ENCODE measurements at regions not wholly inside any gene's neighbourhood (a gene's known extent, or its start where the extent isn't known, plus 50 kb on each side); places are given as distances from the start of the nearest gene placed in this dataset.
"Not testable (repeated sequence)": the region's sequence is repeated elsewhere in the genome, so short reads cannot be mapped to it uniquely, and the experiment has no call there.

- Histone ChIP-seq H3K27ac (ENCODE audit: low read depth, low read length) (no peak overlapping the region), H3K79me2 (ENCODE audit: control insufficient read depth, low read length) (no peaks in the 10 kb centered on the region), H3K36me3 (ENCODE audit: control insufficient read depth, low read length) (no peaks in the 10 kb centered on the region), H3F3A (ENCODE audit: control insufficient read depth, insufficient read depth) (no peaks in the 10 kb centered on the region), H4K20me1 (ENCODE audit: control insufficient read depth, insufficient read depth, low read depth, low read length) (no peaks in the 10 kb centered on the region), H3K9me2 (replicated peaks; ENCODE audit: control insufficient read depth, low read length) (no peaks in the 10 kb centered on the region), H3K4me3 (ENCODE audit: low read length) (no peak overlapping the region), H3K27me3 (ENCODE audit: control insufficient read depth, low read length) (no peaks in the 10 kb centered on the region), H3K9me3 (ENCODE audit: control insufficient read depth, insufficient read depth, low read length) (no peaks in the 10 kb centered on the region), H3K4me2 (ENCODE audit: low read length) (no peak overlapping the region), H3K4me1 (ENCODE audit: control insufficient read depth, low read length) (no peaks in the 10 kb centered on the region)
- TF ChIP-seq CTCF (IDR thresholded peaks at IDR 0.05; ENCODE audit: low read depth, low read length, poor library complexity, severe bottlenecking): no peak
- TF ChIP-seq EZH2phosphoT487 (IDR thresholded peaks at IDR 0.05; ENCODE audit: borderline replicate concordance, low read length): no peak
Observed at GRCh38 chr5:6080436-6080835, 297.9 kb downstream of the MED10 start.

- H3K27ac ChIP-seq (ENCODE audit: low read depth, low read length): no peak overlapping the region
- no peaks in the 10 kb centered on the region for H3K36me3 ChIP-seq (ENCODE audit: control insufficient read depth, low read length)
- no peaks in the 10 kb centered on the region for H4K20me1 ChIP-seq (ENCODE audit: control insufficient read depth, insufficient read depth, low read depth, low read length)
- H3K4me1 ChIP-seq (ENCODE audit: control insufficient read depth, low read length): no peaks in the 10 kb centered on the region
- H3K9me2 ChIP-seq (replicated peaks; ENCODE audit: control insufficient read depth, low read length): no peaks in the 10 kb centered on the region
- H3K9me3 ChIP-seq (ENCODE audit: control insufficient read depth, insufficient read depth, low read length): no peaks in the 10 kb centered on the region
- no peaks in the 10 kb centered on the region for H3F3A ChIP-seq (ENCODE audit: control insufficient read depth, insufficient read depth)
- no peaks in the 10 kb centered on the region for H3K79me2 ChIP-seq (ENCODE audit: control insufficient read depth, low read length)
- TF ChIP-seq CTCF (IDR thresholded peaks at IDR 0.05; ENCODE audit: low read depth, low read length, poor library complexity, severe bottlenecking): no peak
- TF ChIP-seq EZH2phosphoT487 (IDR thresholded peaks at IDR 0.05; ENCODE audit: borderline replicate concordance, low read length): no peak
- H3K27me3 ChIP-seq (ENCODE audit: control insufficient read depth, low read length): no peaks in the 10 kb centered on the region
- H3K4me3 ChIP-seq (ENCODE audit: low read length): no peak overlapping the region
- no peak overlapping the region for H3K4me2 ChIP-seq (ENCODE audit: low read length)
Observed at GRCh38 chr5:6078881-6079280, 299.5 kb downstream of the MED10 start.

GRCh38 chr5:6076341-6077239 lies 301.8 kb downstream of the MED10 start:
- Histone ChIP-seq H4K20me1 (ENCODE audit: control insufficient read depth, insufficient read depth, low read depth, low read length) (no peaks in the 10 kb centered on the region), H3K4me3 (ENCODE audit: low read length) (no peak overlapping the region), H3K9me3 (ENCODE audit: control insufficient read depth, insufficient read depth, low read length) (no peaks in the 10 kb centered on the region; the same call in 1 of the 2 replicates), H3K27ac (ENCODE audit: low read depth, low read length) (no peak overlapping the region), H3K36me3 (ENCODE audit: control insufficient read depth, low read length) (no peaks in the 10 kb centered on the region), H3K79me2 (ENCODE audit: control insufficient read depth, low read length) (no peaks in the 10 kb centered on the region), H3K9me2 (replicated peaks; ENCODE audit: control insufficient read depth, low read length) (no peaks in the 10 kb centered on the region), H3F3A (ENCODE audit: control insufficient read depth, insufficient read depth) (no peaks in the 10 kb centered on the region), H3K27me3 (ENCODE audit: control insufficient read depth, low read length) (no peaks in the 10 kb centered on the region), H3K4me2 (ENCODE audit: low read length) (no peak overlapping the region), H3K4me1 (ENCODE audit: control insufficient read depth, low read length) (no peaks in the 10 kb centered on the region)
- no peak for TF ChIP-seq CTCF (IDR thresholded peaks at IDR 0.05; ENCODE audit: low read depth, low read length, poor library complexity, severe bottlenecking)
- no peak for TF ChIP-seq EZH2phosphoT487 (IDR thresholded peaks at IDR 0.05; ENCODE audit: borderline replicate concordance, low read length)

GRCh38 chr5:6072488-6072887 lies 305.9 kb downstream of the MED10 start:
- not testable (repeated sequence) for H3K4me1 ChIP-seq (ENCODE audit: control insufficient read depth, low read length); H3K27me3 ChIP-seq (ENCODE audit: control insufficient read depth, low read length); H3K9me2 ChIP-seq (replicated peaks; ENCODE audit: control insufficient read depth, low read length); H3K27ac ChIP-seq (ENCODE audit: low read depth, low read length); H4K20me1 ChIP-seq (ENCODE audit: control insufficient read depth, insufficient read depth, low read depth, low read length); H3K36me3 ChIP-seq (ENCODE audit: control insufficient read depth, low read length); H3K79me2 ChIP-seq (ENCODE audit: control insufficient read depth, low read length); H3K4me3 ChIP-seq (ENCODE audit: low read length); H3K9me3 ChIP-seq (ENCODE audit: control insufficient read depth, insufficient read depth, low read length); H3F3A ChIP-seq (ENCODE audit: control insufficient read depth, insufficient read depth); H3K4me2 ChIP-seq (ENCODE audit: low read length)

All from DOHH2 (cell line).